Fibroblast of villous mesenchyme (primary cell): ENCODE measurements at regions not wholly inside any gene's neighbourhood (a gene's known extent, or its start where the extent isn't known, plus 50 kb on each side); places are given as distances from the start of the nearest gene placed in this dataset.
A peak's percentile ranks its signal among the peaks of the same experiment; 100 is the strongest.

Experiments
- DNase-seq: peaks from one replicate; pipeline ENCODE4 v3.0.0-alpha.2; 2010; ENCODE audit warnings: low read depth
- H3K4me3 ChIP-seq: 2 replicates; pipeline ENCODE4 v1.5.1; 2011; ENCODE audit warnings: low read depth, mild to moderate bottlenecking, low read length
- CTCF ChIP-seq: IDR thresholded peaks from 2 replicates; pipeline ENCODE4 v1.5.1; 2012; ENCODE audit warnings: low read depth, mild to moderate bottlenecking, low read length; ENCODE audit not compliant: insufficient read depth

GRCh38 chr2:106990297-106990696, 104.3 kb upstream of the ST6GAL2 start:
- H3K4me3 ChIP-seq: no peak overlapping the region

GRCh38 chr2:106991866-106992265, 105.9 kb upstream of the ST6GAL2 start:
- no peak overlapping the region for H3K4me3 ChIP-seq
- TF ChIP-seq CTCF: no peak
- peak; percentile 42 for DNase-seq

More at GRCh38 chr2:106990297-106990696, 104.3 kb upstream of the ST6GAL2 start:
- DNase-seq: peak; percentile 83
- TF ChIP-seq CTCF: no peak

- H3K4me3 ChIP-seq: no peak overlapping the region
- no peak for TF ChIP-seq CTCF
- peak; percentile 68 for DNase-seq
Measured at GRCh38 chr2:106995556-106995955, 109.6 kb upstream of the ST6GAL2 start.

- no peak for TF ChIP-seq CTCF
- DNase-seq: no peak
- no peak overlapping the region for H3K4me3 ChIP-seq
Measured at GRCh38 chr2:106996171-106996769, 110.3 kb upstream of the ST6GAL2 start.

- no peak overlapping the region for H3K4me3 ChIP-seq
- TF ChIP-seq CTCF: no peak
- no peak for DNase-seq
Measured at GRCh38 chr2:106997204-106997603, 111.2 kb upstream of the ST6GAL2 start.

GRCh38 chr2:107001062-107001461, 115.1 kb upstream of the ST6GAL2 start:
- no peak for TF ChIP-seq CTCF
- peak; percentile 30 for DNase-seq
- no peak overlapping the region for H3K4me3 ChIP-seq

GRCh38 chr2:107001551-107001950, 115.6 kb upstream of the ST6GAL2 start:
- H3K4me3 ChIP-seq: no peak overlapping the region
- no peak for TF ChIP-seq CTCF
- no peak for DNase-seq
